Endothelial cell (in vitro differentiated cells): ENCODE measurements at regions not wholly inside any gene's neighbourhood (a gene's known extent, or its start where the extent isn't known, plus 50 kb on each side); places are given as distances from the start of the nearest gene placed in this dataset.

Experiments
- DNase-seq: peaks from one replicate; pipeline ENCODE4 v3.0.0; 2021; ENCODE audit warnings: low spot score
- H3K27ac Mint-ChIP-seq: one replicate; pipeline ENCODE4 v1.8.0; 2021; ENCODE audit warnings: mixed read lengths, inconsistent platforms; ENCODE audit not compliant: unreplicated experiment
- H3K27me3 Mint-ChIP-seq: one replicate; pipeline ENCODE4 v1.8.0; 2021; ENCODE audit warnings: mild to moderate bottlenecking, moderate library complexity, mixed read lengths, inconsistent platforms; ENCODE audit not compliant: unreplicated experiment
- H3K36me3 Mint-ChIP-seq: one replicate; pipeline ENCODE4 v1.8.0; 2021; ENCODE audit warnings: mild to moderate bottlenecking, low read depth, mixed read lengths, inconsistent platforms; ENCODE audit not compliant: unreplicated experiment
- H3K4me1 Mint-ChIP-seq: one replicate; pipeline ENCODE4 v1.8.0; 2021; ENCODE audit warnings: mild to moderate bottlenecking, mixed read lengths, inconsistent platforms; ENCODE audit not compliant: unreplicated experiment
- H3K4me3 Mint-ChIP-seq: one replicate; pipeline ENCODE4 v1.8.0; 2021; ENCODE audit warnings: mild to moderate bottlenecking, mixed read lengths, inconsistent platforms; ENCODE audit not compliant: unreplicated experiment
- H3K9me3 Mint-ChIP-seq: one replicate; pipeline ENCODE4 v1.8.0; 2021; ENCODE audit warnings: mixed read lengths, inconsistent platforms; ENCODE audit not compliant: unreplicated experiment
- TF ChIP-seq, protein P1 (sequence below): fragments of 200-600 bp; sonication (generic); IDR thresholded peaks from one replicate; pipeline ENCODE4 v1.5.0; 2021; ENCODE audit warnings: antibody characterized with exemption; ENCODE audit not compliant: unreplicated experiment

DNA sequence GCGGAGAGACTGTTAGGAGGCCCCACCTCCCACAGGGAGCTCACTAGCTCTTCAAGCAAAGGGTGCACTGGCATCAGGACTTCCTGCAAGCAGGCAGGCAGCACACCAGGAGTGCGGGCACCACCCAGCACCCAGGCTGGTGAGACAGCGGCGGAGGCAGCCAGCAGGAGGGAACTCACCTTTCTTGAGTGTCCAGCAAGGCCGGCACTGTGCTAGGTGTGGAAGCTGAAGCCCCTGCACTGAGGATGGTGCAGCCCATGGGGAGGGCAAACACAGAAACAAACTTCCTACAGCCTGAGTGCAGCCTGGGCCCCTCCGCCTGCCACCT is 100.7 kb upstream of the ID2 start:
- no peak overlapping the region for H3K27ac Mint-ChIP-seq
- no peak overlapping the region for H3K4me3 Mint-ChIP-seq
- H3K27me3 Mint-ChIP-seq: peaks cover 9% of the 10 kb centered on the region
- peaks cover 14% of the 10 kb centered on the region for H3K4me1 Mint-ChIP-seq
- TF ChIP-seq, protein P1, sequence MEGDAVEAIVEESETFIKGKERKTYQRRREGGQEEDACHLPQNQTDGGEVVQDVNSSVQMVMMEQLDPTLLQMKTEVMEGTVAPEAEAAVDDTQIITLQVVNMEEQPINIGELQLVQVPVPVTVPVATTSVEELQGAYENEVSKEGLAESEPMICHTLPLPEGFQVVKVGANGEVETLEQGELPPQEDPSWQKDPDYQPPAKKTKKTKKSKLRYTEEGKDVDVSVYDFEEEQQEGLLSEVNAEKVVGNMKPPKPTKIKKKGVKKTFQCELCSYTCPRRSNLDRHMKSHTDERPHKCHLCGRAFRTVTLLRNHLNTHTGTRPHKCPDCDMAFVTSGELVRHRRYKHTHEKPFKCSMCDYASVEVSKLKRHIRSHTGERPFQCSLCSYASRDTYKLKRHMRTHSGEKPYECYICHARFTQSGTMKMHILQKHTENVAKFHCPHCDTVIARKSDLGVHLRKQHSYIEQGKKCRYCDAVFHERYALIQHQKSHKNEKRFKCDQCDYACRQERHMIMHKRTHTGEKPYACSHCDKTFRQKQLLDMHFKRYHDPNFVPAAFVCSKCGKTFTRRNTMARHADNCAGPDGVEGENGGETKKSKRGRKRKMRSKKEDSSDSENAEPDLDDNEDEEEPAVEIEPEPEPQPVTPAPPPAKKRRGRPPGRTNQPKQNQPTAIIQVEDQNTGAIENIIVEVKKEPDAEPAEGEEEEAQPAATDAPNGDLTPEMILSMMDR: no peak
- no peaks in the 10 kb centered on the region for H3K36me3 Mint-ChIP-seq
- H3K9me3 Mint-ChIP-seq: no peaks in the 10 kb centered on the region
- no peak for DNase-seq

DNA sequence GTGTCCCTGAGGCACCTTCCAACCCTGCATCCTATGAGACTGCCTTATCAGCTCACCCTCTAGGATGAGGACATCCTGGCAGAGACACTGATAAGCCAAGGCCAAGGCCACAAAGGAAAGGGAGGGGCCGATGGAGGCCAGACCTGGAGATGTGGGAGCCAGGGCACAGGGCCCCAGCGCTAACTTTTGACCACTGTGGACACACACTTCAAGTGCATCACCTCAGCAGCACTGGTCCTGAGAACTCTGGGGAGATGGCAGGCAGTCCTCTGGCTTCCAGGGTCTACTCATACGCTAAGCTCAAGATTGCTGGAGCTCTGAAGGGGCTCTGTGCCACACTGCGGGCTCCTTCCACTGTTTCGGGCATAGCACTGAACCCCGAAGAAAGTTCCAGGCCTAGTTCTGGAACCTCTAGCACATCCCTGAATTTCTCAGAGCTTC is 100.2 kb upstream of the ID2 start:
- no peak for DNase-seq
- TF ChIP-seq, protein P1: no peak
- peaks cover 9% of the 10 kb centered on the region for H3K27me3 Mint-ChIP-seq
- no peaks in the 10 kb centered on the region for H3K9me3 Mint-ChIP-seq
- no peaks in the 10 kb centered on the region for H3K36me3 Mint-ChIP-seq
- H3K4me3 Mint-ChIP-seq: no peak overlapping the region
- H3K27ac Mint-ChIP-seq: no peak overlapping the region
- peaks cover 14% of the 10 kb centered on the region for H3K4me1 Mint-ChIP-seq

DNA sequence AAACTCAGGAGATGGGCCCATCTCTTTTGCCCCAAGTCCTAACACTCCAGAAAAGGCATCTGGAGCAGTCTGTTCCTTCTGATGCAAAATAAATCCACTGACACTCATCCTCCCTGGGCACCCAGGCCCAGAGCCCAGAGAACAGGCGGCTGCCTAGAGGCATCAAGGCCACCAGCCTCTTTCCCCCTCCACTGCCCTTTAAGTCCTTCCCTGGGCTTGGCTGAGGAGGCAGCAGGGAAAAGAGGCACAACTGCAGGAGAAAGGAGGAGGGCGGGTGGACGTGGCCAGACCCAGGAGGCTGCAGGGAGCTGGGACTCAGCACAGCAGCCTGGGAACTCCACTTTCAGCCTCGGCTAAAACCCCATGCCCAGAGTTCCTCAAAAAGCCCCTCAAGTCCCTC is 99.7 kb upstream of the ID2 start:
- Mint-ChIP-seq H3K4me3 (no peak overlapping the region), H3K4me1 (peaks cover 14% of the 10 kb centered on the region), H3K9me3 (no peaks in the 10 kb centered on the region), H3K27me3 (peaks cover 9% of the 10 kb centered on the region), H3K27ac (no peak overlapping the region), H3K36me3 (no peaks in the 10 kb centered on the region)
- TF ChIP-seq, protein P1: no peak
- no peak for DNase-seq

DNA sequence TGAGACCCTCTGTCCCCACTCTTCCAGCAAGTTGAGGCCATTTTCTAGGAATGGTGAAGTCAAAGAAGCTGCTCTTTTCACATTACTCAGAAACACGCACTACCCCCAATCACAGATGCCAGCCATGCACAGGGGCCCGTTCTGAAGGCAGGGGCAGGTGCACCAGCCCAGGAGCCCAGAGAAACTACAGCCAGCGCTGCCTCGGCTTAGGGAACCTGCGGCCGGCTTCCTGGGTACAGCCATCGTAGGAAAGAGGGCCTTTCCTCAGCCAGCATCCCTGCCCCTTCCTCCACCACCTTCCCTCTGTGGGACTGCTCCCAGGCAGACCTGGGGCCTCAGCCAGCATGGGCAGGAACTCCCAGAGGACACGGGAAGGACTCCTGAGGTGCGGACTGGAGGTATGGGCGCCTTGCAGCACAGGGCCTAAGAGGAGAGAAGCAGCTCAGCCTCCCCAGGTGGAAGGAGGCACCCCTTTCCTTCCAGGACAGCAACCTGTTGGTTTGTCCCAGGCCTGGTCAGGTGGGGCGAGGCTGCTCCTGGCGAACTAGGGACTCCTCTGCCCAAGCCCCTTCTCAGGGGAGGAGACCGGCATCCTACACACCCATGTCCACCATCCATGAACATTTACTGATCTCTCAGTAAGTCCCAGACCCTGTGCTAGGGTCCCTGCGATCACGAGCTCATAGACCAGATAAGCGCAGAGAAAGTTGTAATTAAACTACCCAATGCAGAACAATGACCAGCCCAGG is 99.0 kb upstream of the ID2 start:
- H3K4me3 Mint-ChIP-seq: no peak overlapping the region
- no peaks in the 10 kb centered on the region for H3K9me3 Mint-ChIP-seq
- TF ChIP-seq, protein P1: no peak
- no peaks in the 10 kb centered on the region for H3K36me3 Mint-ChIP-seq
- peaks cover 9% of the 10 kb centered on the region for H3K27me3 Mint-ChIP-seq
- peaks cover 14% of the 10 kb centered on the region for H3K4me1 Mint-ChIP-seq
- DNase-seq: no peak
- no peak overlapping the region for H3K27ac Mint-ChIP-seq

DNA sequence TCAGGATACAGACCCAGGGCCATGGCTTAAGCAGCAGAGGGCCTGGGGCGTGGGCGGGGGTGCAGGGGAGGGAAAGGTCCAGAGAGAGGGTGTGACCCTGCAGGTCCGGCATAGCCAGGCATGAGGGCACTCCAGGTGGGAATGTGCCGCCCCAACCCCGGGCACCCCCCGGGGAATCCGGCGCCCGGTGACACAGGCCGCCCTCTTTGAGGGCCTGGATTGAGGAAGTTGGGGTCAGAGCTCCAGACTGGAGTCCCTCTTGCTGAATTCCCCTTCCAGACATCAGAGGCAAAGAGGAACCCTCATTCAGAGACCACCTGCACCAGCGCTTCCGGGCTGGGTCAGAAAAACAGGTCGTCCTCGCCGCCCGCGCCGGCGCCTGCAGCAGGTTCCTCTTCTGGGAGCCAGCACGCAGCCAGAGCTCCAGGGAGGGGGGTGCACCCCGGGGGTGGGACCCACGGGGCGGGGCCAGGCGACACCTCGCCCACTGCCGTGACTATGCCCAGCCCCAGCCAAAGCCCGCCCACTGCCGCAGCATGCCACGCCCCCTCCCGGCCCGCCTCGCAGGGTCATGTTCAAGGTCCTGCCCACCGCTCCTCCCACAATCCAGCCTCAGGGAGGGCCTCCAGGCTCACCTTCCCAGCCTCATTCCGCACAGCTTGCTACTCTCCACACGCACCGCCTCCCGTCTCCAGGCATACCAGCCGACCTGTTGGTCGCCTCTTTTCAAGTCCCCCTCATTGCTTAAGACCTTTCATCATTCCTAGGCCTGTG is 98.3 kb upstream of the ID2 start:
- peak; percentile 76 for DNase-seq
- Mint-ChIP-seq H3K27ac (no peak overlapping the region), H3K4me3 (peak overlapping the region; percentile 50), H3K27me3 (peaks cover 9% of the 10 kb centered on the region), H3K9me3 (no peaks in the 10 kb centered on the region), H3K36me3 (no peaks in the 10 kb centered on the region), H3K4me1 (peaks cover 14% of the 10 kb centered on the region)
- TF ChIP-seq, protein P1: no peak
